Heart right ventricle (tissue), 16 donors: ENCODE measurements at regions not wholly inside any gene's neighbourhood (a gene's known extent, or its start where the extent isn't known, plus 50 kb on each side); places are given as distances from the start of the nearest gene placed in this dataset.
"Not testable (repeated sequence)": the region's sequence is repeated elsewhere in the genome, so short reads cannot be mapped to it uniquely, and the experiment has no call there.

Source experiments
- ATAC-seq, 8 donors: fragments of 200-7000 bp; cut with Tn5 transposase; one replicate each; pipeline ENCODE4 v1.9.1; 2020; ENCODE audit warnings: mild to moderate bottlenecking in 8 of 8, moderate library complexity in 8 of 8, moderate number of reproducible peaks in 1 of 8
- DNase-seq, 2 donors: peaks; one replicate each; pipeline ENCODE4 v3.0.0-alpha.2; 2020
- H3K27ac ChIP-seq, 10 donors: fragments of 200-600 bp; sonication (generic) in 2 of 10; one replicate each; pipeline versions ENCODE4 v1.5.0 to v1.8.0; 2020 to 2022; ENCODE audit warnings: mild to moderate bottlenecking in 3 of 10
- H3K27me3 ChIP-seq, 7 donors: fragments of 200-600 bp; one replicate each; pipeline ENCODE4 v1.8.0; 2021 to 2022; ENCODE audit warnings: mild to moderate bottlenecking in 2 of 7
- H3K36me3 ChIP-seq, 9 donors: fragments of 200-600 bp; sonication (generic) in 1 of 9; one replicate each; pipeline versions ENCODE4 v1.5.0 to v1.8.0; 2020 to 2022; ENCODE audit warnings: mild to moderate bottlenecking in 2 of 9
- H3K4me1 ChIP-seq, 9 donors: fragments of 200-600 bp; sonication (generic) in 1 of 9; one replicate each; pipeline versions ENCODE4 v1.5.0 to v1.8.0; 2020 to 2022; ENCODE audit warnings: mild to moderate bottlenecking in 4 of 9
- H3K4me3 ChIP-seq, 10 donors: fragments of 200-600 bp; sonication (generic) in 2 of 10; one replicate each; pipeline versions ENCODE4 v1.5.0 to v1.8.0; 2020 to 2022; ENCODE audit warnings: mild to moderate bottlenecking in 7 of 10, moderate library complexity in 2 of 10
- H3K9me3 ChIP-seq, 11 donors: fragments of 200-600 bp in 10 of 11; sonication (generic) in 2 of 11; one replicate each; pipeline versions ENCODE4 v1.5.0 to v1.8.0; 2013 to 2022; ENCODE audit warnings: mild to moderate bottlenecking in 2 of 11, control low read depth in 1 of 11, moderate library complexity in 1 of 11
- WGBS, 2 donors: extraction: QIAGEN DNeasy Blood & Tissue Kit; methylation state at CpG; one replicate each; pipeline ENCODE4 v1.1.7; 2013; ENCODE audit warnings: inconsistent platforms in 1 of 2; 5-methylcytosine and 5-hydroxymethylcytosine counted together
- intact Hi-C, 10 donors: fragments of 100-400 bp; cut with DNase I; formaldehyde crosslinking; loops; one replicate each; pipeline versions ENCODE4 v1.11.1 to v1.14.2; 2022
- TF ChIP-seq, protein P1 (sequence below), 9 donors: fragments of 200-600 bp; sonication (generic) in 2 of 9; IDR thresholded peaks; one replicate each; pipeline versions ENCODE4 v1.5.0 to v1.8.0; 2021 to 2022; ENCODE audit warnings: antibody characterized with exemption in 9 of 9, mild to moderate bottlenecking in 5 of 9, moderate library complexity in 1 of 9
- donor health status: Arrhythmogenic right ventricular cardiomyopathy.
- donor health status: ischemic (EF 13 %, LVEDD 7.1; RV severe dilation, severe dysfunction).
- donor health status: healthy with polysubstance abuse.
- donor health status: DM: no; HTN: yes; CAD: no.
- donor health status: DM: no; HTN: no; CAD: no.
- donor health status: ischemic (EF 25% LVEDD 6.9; RV normal size, moderate dysfunction).
- donor health status: ischemic (EF 25% LVEDD 5.7; RV mildly dilated, moderate dysfunction).
- donor health status: healthy.
- donor health status: DM: yes; HTN: yes; CAD: no.
- donor health status: Ischemic cardiomyopathy.
- donor health status: ischemic (EF 35%, LVEDD 5.7; RV mildly dilated, moderate dysfunction).
- donor health status: nonischemic (EF 11% LVEDD 7.7; RV severe dilation, severe dysfunction).
- donor health status: DM: yes; HTN: yes; CAD: no.
- donor health status: PGD.
- donor health status: ischemic (EF 29% LVEDD 5.4; RV normal size, mild dysfunction).
- donor health status: nonischemic (EF 23%, LVEDD 6.1; RV moderate dilation, normal function).

DNA sequence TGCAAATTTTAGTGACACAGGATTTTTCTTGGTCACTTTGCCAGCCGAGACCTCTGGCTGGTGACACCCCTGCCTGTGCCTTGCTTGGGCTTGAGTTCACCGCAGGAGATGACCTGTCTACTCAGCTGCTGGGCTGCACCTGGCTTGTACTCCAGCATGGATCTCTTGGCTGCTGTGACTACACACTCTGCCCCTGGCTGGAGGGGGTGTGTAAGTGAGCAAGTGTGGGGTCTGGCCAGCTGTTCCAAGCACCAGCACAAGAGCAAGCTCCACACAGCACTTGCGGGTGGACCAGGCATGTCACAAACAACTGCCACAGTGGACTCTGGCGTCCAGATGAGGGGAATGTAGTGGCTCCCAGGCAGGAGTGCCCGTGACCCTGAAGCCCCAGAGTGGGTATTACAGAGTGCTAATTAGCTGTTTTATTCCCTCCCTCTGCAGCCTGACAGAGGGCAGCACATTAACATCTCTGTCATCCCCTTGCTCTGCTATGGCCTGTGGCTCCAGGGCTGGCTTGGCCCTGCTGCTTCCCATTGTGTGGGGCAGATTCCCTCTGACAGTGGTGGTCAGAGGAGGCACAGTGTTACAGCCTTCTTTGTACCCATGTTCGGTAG, 1387.2 kb downstream of the OLFM4 start:
- Histone ChIP-seq H3K4me3 (no peak overlapping the region), H3K4me1 (no peaks in the 10 kb centered on the region), H3K27ac (no peak overlapping the region), H3K36me3 (no peaks in the 10 kb centered on the region), H3K27me3 (no peaks in the 10 kb centered on the region), H3K9me3 (peaks cover 0 to 20% (median 0%) of the 10 kb centered on the region in 11 donors)
- TF ChIP-seq, protein P1, sequence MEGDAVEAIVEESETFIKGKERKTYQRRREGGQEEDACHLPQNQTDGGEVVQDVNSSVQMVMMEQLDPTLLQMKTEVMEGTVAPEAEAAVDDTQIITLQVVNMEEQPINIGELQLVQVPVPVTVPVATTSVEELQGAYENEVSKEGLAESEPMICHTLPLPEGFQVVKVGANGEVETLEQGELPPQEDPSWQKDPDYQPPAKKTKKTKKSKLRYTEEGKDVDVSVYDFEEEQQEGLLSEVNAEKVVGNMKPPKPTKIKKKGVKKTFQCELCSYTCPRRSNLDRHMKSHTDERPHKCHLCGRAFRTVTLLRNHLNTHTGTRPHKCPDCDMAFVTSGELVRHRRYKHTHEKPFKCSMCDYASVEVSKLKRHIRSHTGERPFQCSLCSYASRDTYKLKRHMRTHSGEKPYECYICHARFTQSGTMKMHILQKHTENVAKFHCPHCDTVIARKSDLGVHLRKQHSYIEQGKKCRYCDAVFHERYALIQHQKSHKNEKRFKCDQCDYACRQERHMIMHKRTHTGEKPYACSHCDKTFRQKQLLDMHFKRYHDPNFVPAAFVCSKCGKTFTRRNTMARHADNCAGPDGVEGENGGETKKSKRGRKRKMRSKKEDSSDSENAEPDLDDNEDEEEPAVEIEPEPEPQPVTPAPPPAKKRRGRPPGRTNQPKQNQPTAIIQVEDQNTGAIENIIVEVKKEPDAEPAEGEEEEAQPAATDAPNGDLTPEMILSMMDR (IDR thresholded peaks at IDR 0.05): no peak
- ATAC-seq (no peak), DNase-seq (no peak)
- WGBS, 2 donors: 85 to 93% methylated on average over 6 of the region's 6 CpGs
- intact Hi-C loops: no loop called here

DNA sequence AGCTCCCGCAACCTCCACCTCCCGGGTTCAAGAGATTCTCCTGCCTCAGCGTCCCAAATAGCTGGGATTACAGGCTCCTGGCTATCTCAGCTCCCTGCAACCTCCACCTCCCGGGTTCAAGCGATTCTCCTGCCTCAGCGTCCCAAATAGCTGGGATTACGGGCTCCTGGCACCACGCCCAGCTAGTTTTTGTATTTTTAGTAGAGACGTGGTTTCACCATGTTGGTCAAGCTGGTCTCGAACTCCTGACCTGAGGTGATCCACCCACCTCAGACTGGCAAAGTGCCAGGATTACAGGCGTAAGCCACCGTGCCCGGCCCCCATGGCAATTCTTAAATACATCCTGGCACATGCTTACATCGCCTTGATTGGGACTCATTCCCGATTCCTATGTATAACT, 1394.3 kb downstream of the OLFM4 start:
- not testable (repeated sequence) for H3K36me3 ChIP-seq

DNA sequence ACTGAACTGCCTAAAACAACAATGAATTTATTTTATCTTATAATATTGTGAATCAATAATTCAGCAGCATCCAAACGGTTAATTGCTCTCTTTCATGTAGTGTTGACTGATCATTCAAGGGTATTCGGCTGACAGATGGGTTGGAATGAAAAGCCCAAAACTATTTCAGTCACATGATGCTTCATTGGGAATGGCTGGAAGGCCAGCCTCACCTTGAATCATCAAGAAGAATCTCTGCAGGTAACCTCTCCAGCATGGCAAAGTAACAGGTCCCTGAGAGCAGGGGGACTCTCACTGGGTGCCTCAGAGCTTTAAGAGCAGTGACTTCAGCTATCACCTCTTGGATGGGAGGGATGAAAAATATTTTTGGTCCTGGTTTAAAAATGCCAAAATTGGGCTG, 1395.7 kb downstream of the OLFM4 start:
- H3K27ac ChIP-seq: no peak overlapping the region
- DNase-seq: no peak
- no peaks in the 10 kb centered on the region for H3K4me1 ChIP-seq
- H3K9me3 ChIP-seq: peaks cover 0 to 2% (median 0%) of the 10 kb centered on the region in 11 donors
- H3K27me3 ChIP-seq: no peaks in the 10 kb centered on the region
- no peaks in the 10 kb centered on the region for H3K36me3 ChIP-seq
- WGBS, 2 donors: 40 to 51% methylated on average over 2 of the region's 2 CpGs
- H3K4me3 ChIP-seq: no peak overlapping the region
- ATAC-seq: no peak
- TF ChIP-seq, protein P1 (IDR thresholded peaks at IDR 0.05): no peak
- intact Hi-C loops: no loop called here

More for the DNA sequence above, 1394.3 kb downstream of the OLFM4 start:
- H3K27ac ChIP-seq, ATAC-seq, H3K9me3 ChIP-seq, H3K4me3 ChIP-seq, DNase-seq, H3K27me3 ChIP-seq, intact Hi-C loops, H3K4me1 ChIP-seq: not testable (repeated sequence)
- WGBS, 2 donors: 80 to 87% methylated on average over 14 to 15 of the region's 15 CpGs

DNA sequence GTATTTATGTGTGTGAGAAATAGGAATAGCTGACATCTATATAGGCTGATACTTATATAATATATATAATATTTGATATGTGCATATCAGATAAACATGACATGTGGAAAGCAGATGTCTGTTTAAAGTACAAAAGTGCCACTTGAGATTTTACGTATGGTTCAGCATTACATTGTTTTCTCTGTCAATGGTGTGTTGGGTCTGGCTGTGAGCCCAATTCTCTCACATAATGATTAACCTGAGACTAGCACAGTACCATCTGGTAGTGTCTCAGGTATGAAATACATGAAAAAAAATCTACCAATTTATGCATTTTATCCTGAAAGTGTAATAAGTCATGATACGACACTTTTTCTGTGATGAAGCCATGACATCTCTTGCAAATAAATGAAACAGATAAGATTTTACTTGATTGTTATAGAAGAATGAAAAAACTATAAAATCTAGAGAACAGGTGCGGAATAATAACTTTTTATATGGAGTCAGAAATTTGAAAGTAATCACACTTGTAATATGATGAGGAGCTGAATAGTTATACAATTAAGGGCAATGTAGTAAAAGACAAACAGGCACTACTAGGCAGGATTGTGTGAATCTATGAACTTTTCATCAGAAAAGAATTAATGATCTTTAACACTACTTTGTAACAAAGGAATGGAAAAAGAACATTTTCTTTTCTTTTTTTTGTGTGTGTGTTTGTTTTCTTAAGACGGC, 1405.0 kb downstream of the OLFM4 start:
- H3K4me3 ChIP-seq: no peak overlapping the region
- intact Hi-C loops: no loop called here
- H3K27ac ChIP-seq: no peak overlapping the region
- no peaks in the 10 kb centered on the region for H3K27me3 ChIP-seq
- H3K9me3 ChIP-seq: no peaks in the 10 kb centered on the region
- H3K4me1 ChIP-seq: no peaks in the 10 kb centered on the region
- no peak for DNase-seq
- TF ChIP-seq, protein P1 (IDR thresholded peaks at IDR 0.05): no peak
- H3K36me3 ChIP-seq: no peaks in the 10 kb centered on the region
- no peak for ATAC-seq
- WGBS, 2 donors: 79 to 83% methylated on average over 4 of the region's 4 CpGs

DNA sequence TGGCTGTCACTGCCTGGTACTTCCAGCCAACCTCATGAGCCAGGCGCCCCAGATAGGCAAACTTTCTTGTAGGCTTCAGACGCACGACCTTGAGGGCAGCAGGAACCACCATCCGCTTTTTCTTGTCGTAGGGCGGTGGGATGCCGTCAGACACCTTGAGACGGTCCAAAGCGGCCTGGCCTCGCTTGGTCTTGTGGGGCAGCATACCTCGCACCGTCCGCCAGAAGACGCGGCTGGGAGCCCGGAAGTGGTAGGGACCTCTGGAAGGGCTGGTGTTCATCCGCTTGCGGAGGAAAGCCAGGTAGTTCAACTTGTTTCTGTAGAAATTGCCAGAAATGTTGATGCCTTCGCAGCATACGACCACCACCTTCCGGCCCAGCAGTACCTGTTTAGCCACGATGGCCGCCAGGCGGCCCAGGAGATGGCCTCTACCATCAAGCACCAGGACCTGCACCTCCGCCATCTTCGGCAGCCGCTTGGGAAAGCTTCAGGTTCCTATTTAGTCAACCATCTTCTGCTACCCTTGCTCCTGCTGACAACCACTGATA, 1412.3 kb downstream of the OLFM4 start:
- H3K4me3 ChIP-seq, DNase-seq, ATAC-seq, H3K27ac ChIP-seq, H3K27me3 ChIP-seq, H3K4me1 ChIP-seq, intact Hi-C loops, H3K36me3 ChIP-seq: not testable (repeated sequence)
- WGBS, 2 donors: 94 to 96% methylated on average over 26 to 27 of the region's 27 CpGs
- H3K9me3 ChIP-seq: peaks cover 0 to 28% (median 0%) of the 10 kb centered on the region in 11 donors
